ENCODE measurements at regions not wholly inside any gene's neighbourhood (a gene's known extent, or its start where the extent isn't known, plus 50 kb on each side); places are given as distances from the start of the nearest gene placed in this dataset.

GRCh38 chr13:73576291-73576690 is 517.5 kb downstream of the KLF5 start:
- TF ChIP-seq CTCF (IDR thresholded peaks at IDR 0.05; ENCODE audit: poor library complexity, severe bottlenecking) = no peak
- no peak for TF ChIP-seq EP300 (conservative IDR thresholded peaks at IDR 0.05; ENCODE audit: poor library complexity, severe bottlenecking)
- TF ChIP-seq SMC3 (conservative IDR thresholded peaks at IDR 0.05; ENCODE audit: poor library complexity) = no peak
- TF ChIP-seq RAD21 (conservative IDR thresholded peaks at IDR 0.05) = no peak
- TF ChIP-seq POLR2AphosphoS5 (IDR thresholded peaks at IDR 0.05) = no peak
- no peak for TF ChIP-seq REST (IDR thresholded peaks at IDR 0.05; ENCODE audit: borderline replicate concordance)
- TF ChIP-seq EZH2 (IDR thresholded peaks at IDR 0.05; ENCODE audit: borderline replicate concordance, insufficient read depth, low read length, poor library complexity, severe bottlenecking) = no peak

All from neural cell (in vitro differentiated cells).